Mesothelial cell of epicardium (in vitro differentiated cells): ENCODE measurements at regions not wholly inside any gene's neighbourhood (a gene's known extent, or its start where the extent isn't known, plus 50 kb on each side); places are given as distances from the start of the nearest gene placed in this dataset.

Source experiments
- DNase-seq, 2 experiments: peaks; one replicate each; pipeline ENCODE4 v3.0.0; 2021; ENCODE audit warnings: low spot score in 2 of 2; ENCODE audit not compliant: unreplicated experiment in 2 of 2
- H3K27ac Mint-ChIP-seq: 2 replicates; pipeline ENCODE4 v1.8.0; 2021; ENCODE audit warnings: mixed read lengths
- H3K27me3 Mint-ChIP-seq: 2 replicates; pipeline ENCODE4 v1.8.0; 2021; ENCODE audit warnings: low read depth, mixed read lengths
- H3K36me3 Mint-ChIP-seq: 2 replicates; pipeline ENCODE4 v1.8.0; 2021; ENCODE audit warnings: mixed read lengths
- H3K4me1 Mint-ChIP-seq: 2 replicates; pipeline ENCODE4 v1.8.0; 2021; ENCODE audit warnings: mixed read lengths
- H3K4me3 Mint-ChIP-seq: 2 replicates; pipeline ENCODE4 v1.8.0; 2021; ENCODE audit warnings: mild to moderate bottlenecking, moderate library complexity, mixed read lengths
- H3K9me3 Mint-ChIP-seq: 2 replicates; pipeline ENCODE4 v1.8.0; 2021; ENCODE audit warnings: mixed read lengths
- CTCF ChIP-seq: fragments of 200-600 bp; sonication (generic); IDR thresholded peaks from one replicate; pipeline ENCODE4 v1.5.0; 2021; ENCODE audit warnings: antibody characterized with exemption; ENCODE audit not compliant: unreplicated experiment

GRCh38 chr5:52648726-52649125 lies 139.0 kb upstream of the ITGA1 start:
- no peak for TF ChIP-seq CTCF
- H3K9me3 Mint-ChIP-seq = peaks cover 22% of the 10 kb centered on the region
- no peaks in the 10 kb centered on the region for H3K4me1 Mint-ChIP-seq

GRCh38 chr5:52655163-52655562 lies 132.6 kb upstream of the ITGA1 start:
- peaks cover 3% of the 10 kb centered on the region for H3K27me3 Mint-ChIP-seq
- DNase-seq = no peak
- peaks cover 6% of the 10 kb centered on the region for H3K4me1 Mint-ChIP-seq
- no peaks in the 10 kb centered on the region for H3K9me3 Mint-ChIP-seq
- H3K4me3 Mint-ChIP-seq = no peak overlapping the region
- TF ChIP-seq CTCF = no peak
- no peaks in the 10 kb centered on the region for H3K36me3 Mint-ChIP-seq
- H3K27ac Mint-ChIP-seq = no peak overlapping the region

More at GRCh38 chr5:52648726-52649125, 139.0 kb upstream of the ITGA1 start:
- Mint-ChIP-seq H3K36me3 (peaks cover 9% of the 10 kb centered on the region), H3K27me3 (no peaks in the 10 kb centered on the region), H3K4me3 (no peak overlapping the region), H3K27ac (no peak overlapping the region)
- no peak for DNase-seq

GRCh38 chr5:52656569-52657246 lies 131.0 kb upstream of the ITGA1 start:
- Mint-ChIP-seq H3K27me3 (peaks cover 3% of the 10 kb centered on the region), H3K4me3 (no peak overlapping the region), H3K9me3 (no peaks in the 10 kb centered on the region), H3K27ac (no peak overlapping the region), H3K36me3 (no peaks in the 10 kb centered on the region), H3K4me1 (peaks cover 8% of the 10 kb centered on the region)
- TF ChIP-seq CTCF = no peak
- DNase-seq = no peak

- no peak overlapping the region for H3K27ac Mint-ChIP-seq
- no peak overlapping the region for H3K4me3 Mint-ChIP-seq
- peaks cover 8% of the 10 kb centered on the region for H3K4me1 Mint-ChIP-seq
- H3K36me3 Mint-ChIP-seq = no peaks in the 10 kb centered on the region
- no peak for DNase-seq
- peaks cover 3% of the 10 kb centered on the region for H3K27me3 Mint-ChIP-seq
- TF ChIP-seq CTCF = peak; percentile 78
- no peaks in the 10 kb centered on the region for H3K9me3 Mint-ChIP-seq
Measured at GRCh38 chr5:52657247-52657645, 130.5 kb upstream of the ITGA1 start.

GRCh38 chr5:52658246-52658645 lies 129.5 kb upstream of the ITGA1 start:
- DNase-seq = no peak
- H3K4me3 Mint-ChIP-seq = no peak overlapping the region
- TF ChIP-seq CTCF = no peak

More at GRCh38 chr5:52658246-52658645, 129.5 kb upstream of the ITGA1 start:
- H3K27me3 Mint-ChIP-seq = peaks cover 3% of the 10 kb centered on the region
- H3K36me3 Mint-ChIP-seq = no peaks in the 10 kb centered on the region
- H3K27ac Mint-ChIP-seq = no peak overlapping the region
- H3K9me3 Mint-ChIP-seq = no peaks in the 10 kb centered on the region
- peaks cover 8% of the 10 kb centered on the region for H3K4me1 Mint-ChIP-seq
